BJ (cell line): ENCODE measurements at regions not wholly inside any gene's neighbourhood (a gene's known extent, or its start where the extent isn't known, plus 50 kb on each side); places are given as distances from the start of the nearest gene placed in this dataset.

Experiments
- CTCF ChIA-PET: fragments of 350-600 bp; formaldehyde crosslinking; extraction: SDS; loops from one replicate; lab custom pipeline; 2021; ENCODE audit warnings: antibody characterized with exemption, inconsistent platforms; lab: Yijun Ruan, JAX
- POLR2A ChIA-PET: fragments of 300-600 bp; sonication (Branson Sonifier 250); formaldehyde crosslinking; extraction: SDS; loops from one replicate; lab custom pipeline; 2021; ENCODE audit warnings: antibody characterized with exemption; lab: Charles Lee
- DNase-seq: peaks from one replicate; pipeline ENCODE4 v3.0.0-alpha.2; 2011; ENCODE audit warnings: low read depth
- H3K27me3 ChIP-seq: 2 replicates; pipeline ENCODE4 v1.6.0; 2011; ENCODE audit warnings: low read length; ENCODE audit not compliant: control insufficient read depth, insufficient read depth
- H3K36me3 ChIP-seq: 2 replicates; pipeline ENCODE4 v1.5.1; 2011; ENCODE audit warnings: low read length; ENCODE audit not compliant: control insufficient read depth, insufficient read depth
- H3K4me3 ChIP-seq: 2 replicates; pipeline ENCODE4 v1.5.1; 2011; ENCODE audit warnings: low read depth, mild to moderate bottlenecking, control low read depth, low read length
- TF ChIP-seq, protein P1 (sequence below): IDR thresholded peaks from 2 replicates; pipeline ENCODE4 v1.5.1; 2011; ENCODE audit warnings: low read depth, mild to moderate bottlenecking, control low read depth, inconsistent platforms, low read length, moderate library complexity; ENCODE audit not compliant: insufficient read depth

DNA sequence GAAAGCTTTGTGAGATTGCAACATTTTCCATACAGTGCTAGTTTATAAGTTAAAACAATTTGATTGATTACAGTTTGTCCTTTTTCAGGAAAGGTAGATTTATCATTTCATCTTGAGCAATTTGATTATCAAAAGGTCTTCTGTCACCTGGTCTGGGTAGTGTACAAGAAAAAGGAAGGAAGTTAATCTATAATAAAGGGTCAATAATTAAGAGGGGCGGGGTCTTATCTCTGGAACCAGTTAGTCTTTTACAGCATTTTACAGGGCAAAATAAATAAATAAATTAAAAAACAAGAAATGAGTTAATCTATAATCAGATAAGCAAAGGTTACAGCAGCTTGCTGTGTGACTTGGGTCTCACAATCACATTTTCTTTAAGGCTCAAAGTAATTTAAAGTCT is 277.8 kb upstream of the GYPC start:
- POLR2A ChIA-PET: no interaction called here
- CTCF ChIA-PET: no interaction called here
- Histone ChIP-seq H3K27me3 (no peaks in the 10 kb centered on the region), H3K36me3 (no peaks in the 10 kb centered on the region), H3K4me3 (no peak overlapping the region)
- no peak for DNase-seq
- TF ChIP-seq, protein P1, sequence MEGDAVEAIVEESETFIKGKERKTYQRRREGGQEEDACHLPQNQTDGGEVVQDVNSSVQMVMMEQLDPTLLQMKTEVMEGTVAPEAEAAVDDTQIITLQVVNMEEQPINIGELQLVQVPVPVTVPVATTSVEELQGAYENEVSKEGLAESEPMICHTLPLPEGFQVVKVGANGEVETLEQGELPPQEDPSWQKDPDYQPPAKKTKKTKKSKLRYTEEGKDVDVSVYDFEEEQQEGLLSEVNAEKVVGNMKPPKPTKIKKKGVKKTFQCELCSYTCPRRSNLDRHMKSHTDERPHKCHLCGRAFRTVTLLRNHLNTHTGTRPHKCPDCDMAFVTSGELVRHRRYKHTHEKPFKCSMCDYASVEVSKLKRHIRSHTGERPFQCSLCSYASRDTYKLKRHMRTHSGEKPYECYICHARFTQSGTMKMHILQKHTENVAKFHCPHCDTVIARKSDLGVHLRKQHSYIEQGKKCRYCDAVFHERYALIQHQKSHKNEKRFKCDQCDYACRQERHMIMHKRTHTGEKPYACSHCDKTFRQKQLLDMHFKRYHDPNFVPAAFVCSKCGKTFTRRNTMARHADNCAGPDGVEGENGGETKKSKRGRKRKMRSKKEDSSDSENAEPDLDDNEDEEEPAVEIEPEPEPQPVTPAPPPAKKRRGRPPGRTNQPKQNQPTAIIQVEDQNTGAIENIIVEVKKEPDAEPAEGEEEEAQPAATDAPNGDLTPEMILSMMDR: no peak

DNA sequence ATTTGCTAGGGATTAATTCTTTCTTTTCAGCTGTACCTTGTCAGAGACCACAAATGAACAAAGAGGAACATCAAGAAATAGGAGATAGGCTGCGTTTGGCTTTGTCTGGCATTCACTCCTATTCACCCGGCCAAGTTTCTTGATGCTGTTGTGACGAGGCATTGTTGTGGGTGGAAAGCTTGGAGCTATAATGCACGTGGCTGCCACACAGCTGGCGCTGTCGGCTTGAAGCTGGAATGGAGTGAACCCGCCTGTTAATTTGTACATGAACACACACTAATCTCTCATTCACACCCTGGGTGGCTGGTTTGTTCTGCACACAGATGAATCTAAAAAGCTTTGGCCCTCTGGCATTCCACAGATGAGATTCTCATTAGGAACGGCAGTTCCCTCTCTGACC is 274.9 kb upstream of the GYPC start:
- Histone ChIP-seq H3K4me3 (no peak overlapping the region), H3K27me3 (no peaks in the 10 kb centered on the region), H3K36me3 (no peaks in the 10 kb centered on the region)
- ChIA-PET CTCF (no interaction called here), POLR2A (no interaction called here)
- DNase-seq: no peak
- TF ChIP-seq, protein P1: no peak

DNA sequence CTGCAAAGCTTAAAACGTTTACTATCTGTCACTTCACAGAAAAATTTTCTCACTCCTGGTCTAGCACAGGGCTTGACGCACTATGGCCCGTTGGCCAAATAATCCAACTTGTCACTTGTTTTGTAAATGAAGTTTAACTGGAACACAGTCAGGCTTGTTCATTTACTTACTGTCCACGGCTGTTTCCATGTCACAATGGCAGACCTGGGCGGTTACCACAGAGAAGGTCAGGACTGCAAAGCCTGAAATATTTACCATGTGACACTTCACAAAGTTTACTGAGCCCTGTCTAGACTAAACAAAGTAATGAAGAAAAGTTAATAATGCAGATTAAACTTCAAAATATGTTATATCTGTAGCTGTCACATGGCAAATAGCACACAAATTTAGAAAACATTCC is 273.0 kb upstream of the GYPC start:
- CTCF ChIA-PET: no interaction called here
- no peak for DNase-seq
- Histone ChIP-seq H3K4me3 (no peak overlapping the region), H3K27me3 (no peaks in the 10 kb centered on the region), H3K36me3 (no peaks in the 10 kb centered on the region)
- TF ChIP-seq, protein P1: no peak
- POLR2A ChIA-PET: no interaction called here

DNA sequence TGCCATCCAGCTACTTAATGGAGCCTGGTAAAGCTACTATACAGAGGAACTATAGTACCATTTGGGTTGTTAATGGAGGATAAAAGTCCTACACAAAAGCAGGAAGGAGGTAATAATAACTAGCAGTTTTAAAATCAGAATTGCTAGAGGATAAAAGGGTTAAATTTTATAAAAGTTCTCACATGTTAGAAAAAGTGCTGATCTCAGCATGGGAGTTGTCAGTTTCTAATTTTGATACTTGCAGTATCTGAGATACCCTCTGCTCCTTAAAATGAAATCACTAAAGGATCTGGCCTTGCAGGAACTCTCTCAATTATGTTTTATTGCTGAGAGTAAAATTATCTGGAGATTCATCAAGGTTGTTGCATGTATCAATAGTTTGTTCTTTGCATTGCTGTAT is 272.2 kb upstream of the GYPC start:
- Histone ChIP-seq H3K4me3 (no peak overlapping the region), H3K27me3 (no peaks in the 10 kb centered on the region), H3K36me3 (no peaks in the 10 kb centered on the region)
- TF ChIP-seq, protein P1: no peak
- ChIA-PET POLR2A (no interaction called here), CTCF (no interaction called here)
- DNase-seq: no peak

DNA sequence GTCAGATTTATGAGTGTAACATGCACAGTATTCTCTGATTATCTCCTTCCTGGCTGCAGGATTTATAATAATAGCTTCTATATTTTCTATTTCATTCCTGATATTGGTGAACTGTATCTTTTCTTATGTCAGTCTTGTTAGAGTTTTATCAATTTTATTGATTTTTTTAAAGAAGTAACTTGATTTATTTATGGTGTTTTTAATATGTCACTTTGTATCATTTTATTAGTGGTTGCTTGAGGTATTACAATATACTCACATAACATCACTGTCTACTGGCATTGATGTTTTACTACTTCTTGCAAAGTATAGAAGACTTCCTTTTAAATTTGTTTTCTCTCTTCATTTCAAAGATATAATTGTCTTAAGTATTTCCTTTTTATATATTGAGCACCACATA is 270.5 kb upstream of the GYPC start:
- H3K36me3 ChIP-seq: no peaks in the 10 kb centered on the region
- TF ChIP-seq, protein P1: no peak
- CTCF ChIA-PET: no interaction called here
- DNase-seq: no peak
- no peaks in the 10 kb centered on the region for H3K27me3 ChIP-seq
- POLR2A ChIA-PET: no interaction called here
- no peak overlapping the region for H3K4me3 ChIP-seq

DNA sequence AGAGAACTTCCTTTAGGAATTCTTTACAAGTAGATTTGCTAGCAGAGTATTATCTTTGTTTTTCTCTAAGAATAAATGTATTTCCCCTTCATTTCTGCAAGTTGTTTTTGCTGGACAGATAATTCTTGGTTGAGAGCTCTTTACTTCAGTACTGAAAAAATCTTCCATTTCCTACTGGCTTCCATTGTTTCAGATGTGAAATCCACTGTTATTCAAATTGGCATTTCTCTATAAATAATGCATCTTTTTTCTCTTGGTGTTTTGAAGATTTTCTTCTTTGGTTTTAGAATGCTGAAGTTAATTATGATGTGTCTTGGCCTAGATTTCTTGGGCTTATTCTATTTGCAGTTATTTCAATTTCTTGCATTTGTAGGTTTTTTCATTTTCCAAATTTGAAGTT is 270.0 kb upstream of the GYPC start:
- Histone ChIP-seq H3K27me3 (no peaks in the 10 kb centered on the region), H3K36me3 (no peaks in the 10 kb centered on the region), H3K4me3 (no peak overlapping the region)
- TF ChIP-seq, protein P1: no peak
- ChIA-PET POLR2A (no interaction called here), CTCF (no interaction called here)
- DNase-seq: no peak
